GM21717 (cell line): ENCODE measurements at regions not wholly inside any gene's neighbourhood (a gene's known extent, or its start where the extent isn't known, plus 50 kb on each side); places are given as distances from the start of the nearest gene placed in this dataset.
"Not testable (repeated sequence)": the region's sequence is repeated elsewhere in the genome, so short reads cannot be mapped to it uniquely, and the experiment has no call there.

Source experiments
- ATAC-seq: cut with Tn5 transposase; IDR thresholded peaks from one replicate; pipeline ENCODE4 v1.9.1; 2021; ENCODE audit warnings: mild to moderate bottlenecking, moderate library complexity; ENCODE audit not compliant: unreplicated experiment

GRCh38 chr7:15143936-15144335 lies 241.4 kb upstream of the DGKB start:
- no peak for ATAC-seq

GRCh38 chr7:15143121-15143520 lies 240.6 kb upstream of the DGKB start:
- no peak for ATAC-seq

GRCh38 chr7:15140431-15140830 lies 237.9 kb upstream of the DGKB start:
- ATAC-seq, result no peak

GRCh38 chr7:15131661-15132060 lies 229.1 kb upstream of the DGKB start:
- no peak for ATAC-seq

GRCh38 chr7:15130666-15131541 lies 228.4 kb upstream of the DGKB start:
- no peak for ATAC-seq

GRCh38 chr7:15128716-15129115 lies 226.2 kb upstream of the DGKB start:
- no peak for ATAC-seq

- ATAC-seq, result not testable (repeated sequence)
Measured at GRCh38 chr7:15126653-15127052, 224.1 kb upstream of the DGKB start.

- no peak for ATAC-seq
Measured at GRCh38 chr7:15123901-15124300, 221.3 kb upstream of the DGKB start.

GRCh38 chr7:15113752-15114151 lies 211.2 kb upstream of the DGKB start:
- ATAC-seq, result no peak

GRCh38 chr7:15105711-15106110 lies 203.2 kb upstream of the DGKB start:
- ATAC-seq, result no peak

- ATAC-seq, result no peak
Measured at GRCh38 chr7:15104411-15105092, 202.0 kb upstream of the DGKB start.

- ATAC-seq, result no peak
Measured at GRCh38 chr7:15099074-15099473, 196.5 kb upstream of the DGKB start.

GRCh38 chr7:15096853-15097252 lies 194.3 kb upstream of the DGKB start:
- ATAC-seq, result no peak

GRCh38 chr7:15094989-15095388 lies 192.4 kb upstream of the DGKB start:
- ATAC-seq, result no peak

- ATAC-seq, result no peak
Measured at GRCh38 chr7:15087771-15088170, 185.2 kb upstream of the DGKB start.

- ATAC-seq, result no peak
Measured at GRCh38 chr7:15086862-15087261, 184.3 kb upstream of the DGKB start.

GRCh38 chr7:15086131-15086611 lies 183.6 kb upstream of the DGKB start:
- ATAC-seq, result no peak

GRCh38 chr7:15085366-15085765 lies 182.8 kb upstream of the DGKB start:
- ATAC-seq, result no peak

GRCh38 chr7:15084368-15084767 lies 181.8 kb upstream of the DGKB start:
- ATAC-seq, result no peak

GRCh38 chr7:15081891-15082290 lies 179.3 kb upstream of the DGKB start:
- ATAC-seq, result no peak

GRCh38 chr7:15073301-15073700 lies 170.8 kb upstream of the DGKB start:
- no peak for ATAC-seq

- ATAC-seq, result no peak
Measured at GRCh38 chr7:15068324-15068723, 165.8 kb upstream of the DGKB start.
